ELR (cell line): ENCODE measurements at regions not wholly inside any gene's neighbourhood (a gene's known extent, or its start where the extent isn't known, plus 50 kb on each side); places are given as distances from the start of the nearest gene placed in this dataset.
"Not testable (repeated sequence)": the region's sequence is repeated elsewhere in the genome, so short reads cannot be mapped to it uniquely, and the experiment has no call there.

Source experiments
- DNase-seq: peaks from one replicate; pipeline ENCODE4 v3.0.0-alpha.2; 2015; ENCODE audit warnings: low read depth

- no peak for DNase-seq
Observed at GRCh38 chr4:79175716-79176115, 150.1 kb downstream of the NAA11 start.

DNA sequence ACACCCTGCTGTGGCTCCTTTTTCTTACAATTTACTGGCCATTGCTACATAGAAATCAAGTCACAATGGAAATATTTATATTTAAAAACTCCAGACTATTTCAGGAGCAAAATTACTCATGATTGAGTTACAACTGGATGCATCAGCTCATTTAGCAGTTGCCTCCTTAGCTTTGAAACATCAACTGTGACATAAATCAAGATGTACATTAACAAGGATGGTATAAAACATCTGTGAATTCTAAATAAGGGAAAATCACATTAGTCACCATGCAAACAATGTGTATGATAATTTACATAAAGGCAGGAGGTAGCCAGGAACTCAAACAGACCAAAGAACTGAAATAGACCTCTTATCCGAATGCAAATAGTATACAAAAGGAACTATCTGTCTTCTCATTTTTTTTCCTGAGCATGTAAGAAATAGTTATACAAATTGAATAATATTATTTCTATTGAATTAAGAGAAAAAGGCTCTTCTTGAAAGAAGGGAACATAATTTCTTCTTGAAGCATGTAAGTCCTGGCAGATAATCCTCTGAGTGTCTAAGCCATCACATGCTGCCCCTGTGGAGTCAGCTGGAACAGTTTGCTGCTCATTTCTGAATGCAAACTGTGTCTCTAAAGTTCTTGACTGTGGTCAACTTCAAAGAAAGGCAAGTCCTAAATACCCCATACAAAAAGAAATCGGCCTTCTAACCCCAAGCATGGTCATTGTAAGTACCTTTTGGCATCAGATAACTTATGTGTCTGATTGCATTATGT, 151.2 kb downstream of the NAA11 start:
- no peak for DNase-seq

DNA sequence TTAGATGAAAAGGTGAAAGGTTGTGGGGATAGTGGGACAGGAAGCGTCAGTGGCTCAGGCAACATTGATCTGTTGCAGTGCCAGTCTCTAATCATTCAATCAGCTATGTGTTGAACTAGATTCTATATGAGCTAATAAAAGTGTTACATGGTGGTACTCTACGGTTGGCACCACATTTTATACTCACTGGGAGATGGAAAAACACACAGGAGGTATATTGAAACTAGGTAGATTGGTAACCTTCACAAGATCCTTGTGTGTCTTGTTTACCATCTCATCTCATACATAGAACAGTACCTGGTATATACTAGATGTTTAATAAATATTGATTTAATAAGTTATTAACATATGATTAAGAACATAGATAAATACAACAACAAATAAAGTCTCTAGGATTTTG, 152.7 kb downstream of the NAA11 start:
- no peak for DNase-seq

GRCh38 chr4:79170077-79170476, 155.8 kb downstream of the NAA11 start:
- DNase-seq, result no peak

GRCh38 chr4:79164907-79165610, 160.8 kb downstream of the NAA11 start:
- DNase-seq, result no peak

GRCh38 chr4:79163981-79164490, 161.8 kb downstream of the NAA11 start:
- DNase-seq, result no peak

DNA sequence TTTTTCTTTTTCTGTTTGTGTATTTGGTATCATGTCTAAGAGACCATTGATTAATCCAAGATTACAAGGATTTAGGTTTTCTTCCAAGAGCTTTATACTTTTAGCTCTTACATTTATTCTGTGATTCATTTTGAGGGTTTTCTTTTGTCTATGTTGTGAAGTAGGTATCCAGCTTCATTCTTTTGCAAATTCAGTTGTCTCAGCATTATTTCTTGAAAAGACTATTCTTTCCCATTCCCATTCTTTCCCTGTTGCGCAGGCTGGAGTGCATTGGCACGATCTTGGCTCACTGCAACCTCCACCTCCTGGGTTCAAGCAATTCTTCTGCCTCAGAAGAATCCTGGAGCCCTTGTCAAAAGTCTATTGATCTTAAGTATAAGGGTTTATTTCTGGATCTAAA, 164.9 kb downstream of the NAA11 start:
- no peak for DNase-seq

GRCh38 chr4:79158705-79159104, 167.2 kb downstream of the NAA11 start:
- DNase-seq, result not testable (repeated sequence)

GRCh38 chr4:79155336-79155735, 170.5 kb downstream of the NAA11 start:
- no peak for DNase-seq

GRCh38 chr4:79150820-79151416, 174.9 kb downstream of the NAA11 start:
- no peak for DNase-seq

GRCh38 chr4:79148369-79148768, 177.5 kb downstream of the NAA11 start:
- no peak for DNase-seq

- DNase-seq, result no peak
Observed at GRCh38 chr4:79147251-79147650, 178.6 kb downstream of the NAA11 start.

DNA sequence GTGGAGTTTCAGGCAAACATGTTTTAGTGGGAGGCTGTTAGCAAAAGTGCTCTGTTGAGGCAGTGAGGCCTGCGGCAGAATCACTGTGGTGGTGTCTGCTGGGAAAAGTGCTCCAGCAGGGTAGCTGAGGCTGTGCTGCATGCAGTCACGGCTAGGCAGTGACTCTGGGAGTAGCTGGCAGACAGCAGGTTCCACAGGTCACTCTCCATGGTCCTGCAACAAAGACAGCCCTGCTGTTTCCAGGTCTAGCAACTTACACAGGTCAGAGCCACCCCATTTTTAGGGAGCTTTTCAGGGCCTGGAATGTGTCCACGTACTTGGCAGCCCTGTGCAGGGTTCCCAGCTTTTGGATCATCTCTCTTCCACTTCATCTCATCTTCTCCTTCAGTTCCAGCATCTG, 184.3 kb downstream of the NAA11 start:
- DNase-seq, result peak; percentile 2

- DNase-seq, result no peak
Observed at GRCh38 chr4:79134767-79135166, 191.1 kb downstream of the NAA11 start.

DNA sequence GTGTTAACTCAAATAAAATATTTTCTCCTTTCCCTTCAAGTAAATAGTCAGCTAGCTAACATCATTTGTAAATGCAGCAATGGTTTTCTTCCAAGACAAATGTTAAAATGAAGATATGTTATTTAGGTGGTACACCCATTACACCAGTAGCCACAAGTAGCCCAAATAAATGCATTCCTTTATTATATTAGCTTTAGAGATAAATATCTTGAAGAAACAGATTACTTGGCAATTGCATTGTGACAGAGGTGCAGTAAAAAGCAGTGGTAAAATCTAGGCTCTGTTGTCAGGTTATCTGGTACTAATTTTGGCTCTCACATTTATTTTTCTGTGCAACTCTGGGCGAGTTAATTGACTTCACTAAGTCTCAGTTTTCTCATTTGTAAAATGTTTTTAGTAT, 193.0 kb downstream of the NAA11 start:
- no peak for DNase-seq

DNA sequence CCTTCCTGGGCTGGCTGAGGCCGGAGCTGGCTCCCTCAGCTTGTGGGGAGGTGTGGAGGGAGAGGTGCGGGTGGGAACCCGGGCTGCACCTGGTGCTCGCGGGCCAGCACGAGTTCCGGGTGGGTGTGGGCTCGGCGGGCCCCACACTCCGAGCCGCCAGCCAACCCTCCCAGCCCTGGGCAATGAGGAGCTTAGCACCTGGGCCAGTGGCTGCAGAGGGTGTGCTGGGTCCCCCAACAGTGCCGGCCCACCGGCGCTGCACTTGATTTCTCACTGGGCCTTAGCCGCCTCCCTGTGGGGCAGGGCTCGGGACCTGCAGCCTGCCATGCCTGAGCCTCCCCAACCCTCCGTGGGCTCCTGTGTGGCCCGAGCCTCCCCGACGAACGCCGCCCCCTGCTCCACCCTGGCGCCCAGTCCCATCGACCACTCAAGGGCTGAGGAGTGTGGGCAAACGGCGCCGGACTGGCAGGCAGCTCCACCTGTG, 182.7 kb upstream of the PAQR3 start:
- no peak for DNase-seq

- DNase-seq, result no peak
Observed at GRCh38 chr4:79121223-79121622, 182.0 kb upstream of the PAQR3 start.

GRCh38 chr4:79117051-79117450, 177.8 kb upstream of the PAQR3 start:
- not testable (repeated sequence) for DNase-seq

- DNase-seq, result no peak
Observed at GRCh38 chr4:79107014-79107413, 167.8 kb upstream of the PAQR3 start.

GRCh38 chr4:79088946-79089691, 149.9 kb upstream of the PAQR3 start:
- no peak for DNase-seq

- DNase-seq, result no peak
Observed at GRCh38 chr4:79087071-79087470, 147.8 kb upstream of the PAQR3 start.

GRCh38 chr4:79083406-79084010, 144.3 kb upstream of the PAQR3 start:
- no peak for DNase-seq
